NCI-H2196 treated with DMSO at 0.1 percent for 48 hours (cell line): ENCODE measurements at regions not wholly inside any gene's neighbourhood (a gene's known extent, or its start where the extent isn't known, plus 50 kb on each side); places are given as distances from the start of the nearest gene placed in this dataset.
A peak's percentile ranks its signal among the peaks of the same experiment; 100 is the strongest.

Experiments
- DNase-seq: peaks from one replicate; lab custom pipeline; 2025; ENCODE audit not compliant: unreplicated experiment; lab: John Stamatoyannopoulos, UW

- DNase-seq = no peak
Observed at GRCh38 chr1:94708299-94708685, 111.9 kb upstream of the SLC44A3 start.

- DNase-seq = no peak
Observed at GRCh38 chr1:94707321-94708298, 112.5 kb upstream of the SLC44A3 start.

DNA sequence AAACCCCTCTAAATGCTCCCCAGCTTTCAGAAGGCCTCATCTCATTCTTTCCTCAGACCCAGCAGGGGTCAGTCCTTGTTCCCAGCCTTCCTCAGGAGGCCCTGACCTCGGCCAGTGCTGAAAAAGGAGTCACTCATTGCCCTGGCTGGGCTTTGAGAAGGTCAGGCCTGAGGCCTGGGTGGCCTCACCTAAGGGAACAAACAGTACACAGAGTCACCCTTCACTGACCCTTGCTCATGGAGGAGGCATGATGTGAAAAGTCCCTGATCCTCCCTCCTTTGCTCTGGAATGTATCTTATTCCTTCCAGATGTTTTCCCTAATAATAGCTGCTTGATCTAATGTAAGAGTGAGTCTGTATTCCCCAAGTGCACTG is 117.7 kb upstream of the SLC44A3 start:
- no peak for DNase-seq

GRCh38 chr1:94701796-94702441 is 118.2 kb upstream of the SLC44A3 start:
- no peak for DNase-seq

- DNase-seq = no peak
Observed at GRCh38 chr1:94698759-94699502, 121.2 kb upstream of the SLC44A3 start.

- no peak for DNase-seq
Observed at GRCh38 chr1:94698356-94698755, 121.8 kb upstream of the SLC44A3 start.

GRCh38 chr1:94697839-94698238 is 122.3 kb upstream of the SLC44A3 start:
- DNase-seq = peak; percentile 15

GRCh38 chr1:94694226-94694915 is 125.8 kb upstream of the SLC44A3 start:
- no peak for DNase-seq

- DNase-seq = no peak
Observed at GRCh38 chr1:94693435-94693834, 126.7 kb upstream of the SLC44A3 start.

DNA sequence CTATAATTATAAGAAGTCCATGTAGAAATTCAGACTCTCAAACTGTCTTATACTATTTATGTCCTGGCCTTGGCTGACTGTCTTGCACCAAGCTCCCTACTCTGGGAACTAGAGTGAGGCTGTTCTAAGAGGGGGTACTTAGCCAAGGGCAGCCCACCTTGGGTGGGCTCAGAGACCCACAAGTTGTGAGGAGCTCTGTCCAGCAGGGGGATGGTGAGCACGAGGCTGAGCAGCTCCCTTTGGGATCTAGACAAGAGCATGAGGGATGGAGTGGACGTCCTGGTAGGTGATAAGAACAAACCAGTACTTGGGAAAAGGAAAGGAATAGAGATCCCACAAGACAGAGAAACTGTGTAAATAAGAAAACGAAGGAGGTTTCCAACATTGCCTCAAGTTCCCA is 127.1 kb upstream of the SLC44A3 start:
- no peak for DNase-seq

- no peak for DNase-seq
Observed at GRCh38 chr1:94688646-94689045, 131.5 kb upstream of the SLC44A3 start.

- DNase-seq = no peak
Observed at GRCh38 chr1:94686882-94687281, 133.3 kb upstream of the SLC44A3 start.

DNA sequence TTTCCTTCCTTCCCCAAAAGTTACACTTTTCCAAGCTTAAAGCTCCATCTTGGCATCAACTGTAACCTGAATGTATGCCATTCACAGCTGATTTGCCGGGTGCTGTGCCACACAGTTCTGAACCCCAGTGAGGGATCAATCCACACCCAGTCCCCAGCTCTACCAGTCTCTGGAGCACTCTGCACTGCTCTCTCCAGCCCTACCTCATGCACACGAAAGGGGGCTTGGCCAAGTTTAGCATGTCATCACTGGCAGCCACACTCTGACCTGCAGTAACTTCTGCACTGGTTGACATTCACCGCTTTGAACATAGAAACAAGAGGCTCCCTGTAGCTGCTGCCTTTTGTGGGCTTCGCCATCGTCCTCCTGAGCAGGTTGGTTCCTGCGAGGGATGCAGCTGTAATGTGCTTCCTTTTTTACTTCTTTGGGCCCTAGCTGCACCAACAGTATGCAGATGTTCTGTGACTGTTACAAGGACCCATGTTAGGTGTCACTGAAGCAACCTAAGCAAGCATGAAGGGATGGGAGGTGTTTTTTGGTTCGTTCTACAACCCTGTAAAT is 135.4 kb upstream of the SLC44A3 start:
- no peak for DNase-seq

GRCh38 chr1:94683886-94684285 is 136.3 kb upstream of the SLC44A3 start:
- DNase-seq = no peak

GRCh38 chr1:94680039-94680377 is 138.4 kb upstream of the F3 start:
- DNase-seq = no peak

DNA sequence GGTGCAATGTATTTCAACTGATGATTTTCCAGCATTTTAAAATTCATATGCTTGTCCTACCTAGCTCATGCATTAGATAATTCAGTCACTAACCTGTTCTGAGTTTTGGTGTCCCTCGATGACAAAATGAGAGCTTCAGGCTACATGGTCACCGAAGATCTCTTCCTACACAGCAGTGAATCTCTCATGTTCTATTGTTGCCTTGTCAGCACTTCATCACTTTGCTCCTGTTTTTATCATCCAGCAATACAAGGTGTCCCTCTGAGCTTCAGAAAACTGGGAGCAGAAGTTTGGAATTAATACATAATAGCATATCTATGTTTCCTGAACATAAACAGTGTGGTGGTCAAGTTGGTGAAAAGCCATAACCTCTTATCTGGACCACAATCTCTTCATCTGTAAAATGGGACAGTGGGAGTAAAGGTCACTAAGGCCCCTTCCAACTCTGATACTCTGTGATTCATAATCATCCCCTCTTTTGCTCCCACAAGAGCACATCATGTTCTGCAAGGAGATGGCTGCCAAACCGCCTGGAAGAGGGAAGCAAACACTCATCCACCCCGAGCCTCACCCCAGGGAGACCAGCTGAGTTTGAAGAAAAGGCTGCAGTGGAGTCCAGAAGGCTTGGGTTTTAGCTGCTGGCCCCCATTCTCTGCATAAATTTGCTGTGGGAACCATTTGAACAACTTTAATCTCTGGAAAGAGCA is 137.9 kb upstream of the F3 start:
- DNase-seq = no peak

- no peak for DNase-seq
Observed at GRCh38 chr1:94678202-94678848, 136.8 kb upstream of the F3 start.

GRCh38 chr1:94677714-94678113 is 136.2 kb upstream of the F3 start:
- no peak for DNase-seq

DNA sequence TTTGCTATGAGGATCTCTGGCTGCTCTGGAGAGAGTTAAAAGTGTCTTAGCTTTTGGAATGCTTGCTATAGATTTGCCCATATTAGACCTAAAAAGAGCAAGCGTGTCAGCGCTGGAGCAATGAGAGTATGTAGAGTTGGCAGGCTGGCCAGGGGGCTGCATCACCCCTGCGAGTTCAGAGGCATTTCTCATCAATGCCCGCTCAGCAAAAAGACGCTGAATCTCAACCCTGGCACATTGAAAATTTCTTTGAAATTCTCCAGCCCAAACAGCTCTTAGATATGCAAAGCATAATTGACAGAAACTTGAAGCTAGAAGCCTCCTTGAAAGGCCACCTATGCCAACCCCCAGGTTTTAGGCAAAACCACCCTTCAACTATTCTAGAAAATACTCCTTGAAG is 135.5 kb upstream of the F3 start:
- no peak for DNase-seq

DNA sequence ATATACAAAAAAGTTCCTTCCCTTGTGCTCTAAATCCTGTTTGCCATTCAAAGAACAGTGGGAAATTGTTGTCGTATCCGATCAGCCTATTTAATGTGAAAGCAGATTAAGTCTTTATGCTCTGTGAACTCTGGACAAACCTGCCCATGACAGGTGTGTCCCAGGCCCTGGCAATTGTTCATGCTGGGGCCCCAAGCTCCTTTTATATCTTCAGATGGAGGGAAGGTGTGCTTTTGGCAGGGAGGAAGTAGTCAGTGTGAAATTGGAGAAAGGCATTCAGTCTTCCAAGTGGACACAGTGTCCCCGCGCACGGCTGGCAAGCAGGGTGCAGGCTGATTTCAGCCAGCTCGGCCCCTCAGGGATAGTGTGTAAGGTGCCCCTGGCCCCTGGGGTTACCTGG is 135.1 kb upstream of the F3 start:
- no peak for DNase-seq
